ENCODE measurements at regions not wholly inside any gene's neighbourhood (a gene's known extent, or its start where the extent isn't known, plus 50 kb on each side); places are given as distances from the start of the nearest gene placed in this dataset.
"Not testable (repeated sequence)": the region's sequence is repeated elsewhere in the genome, so short reads cannot be mapped to it uniquely, and the experiment has no call there.

GRCh38 chr3:178349218-178349596 lies 187.0 kb upstream of the KCNMB2 start:
- DNase-seq = not testable (repeated sequence)

- DNase-seq = no peak
Observed at GRCh38 chr3:178350763-178351162, 185.5 kb upstream of the KCNMB2 start.

GRCh38 chr3:178352326-178353005 lies 183.8 kb upstream of the KCNMB2 start:
- DNase-seq = no peak

- DNase-seq = no peak
Observed at GRCh38 chr3:178353006-178353694, 183.1 kb upstream of the KCNMB2 start.

GRCh38 chr3:178359728-178360127 lies 176.5 kb upstream of the KCNMB2 start:
- DNase-seq = no peak

- DNase-seq = not testable (repeated sequence)
Observed at GRCh38 chr3:178363048-178363447, 173.2 kb upstream of the KCNMB2 start.

GRCh38 chr3:178367817-178368617 lies 168.2 kb upstream of the KCNMB2 start:
- no peak for DNase-seq

- no peak for DNase-seq
Observed at GRCh38 chr3:178369006-178369405, 167.2 kb upstream of the KCNMB2 start.

GRCh38 chr3:178369811-178370210 lies 166.4 kb upstream of the KCNMB2 start:
- DNase-seq = no peak

GRCh38 chr3:178370387-178370786 lies 165.8 kb upstream of the KCNMB2 start:
- DNase-seq = no peak

- no peak for DNase-seq
Observed at GRCh38 chr3:178381555-178381954, 154.7 kb upstream of the KCNMB2 start.

GRCh38 chr3:178381971-178382448 lies 154.2 kb upstream of the KCNMB2 start:
- no peak for DNase-seq

- DNase-seq = no peak
Observed at GRCh38 chr3:178382449-178383061, 153.7 kb upstream of the KCNMB2 start.

GRCh38 chr3:178384321-178385230 lies 151.7 kb upstream of the KCNMB2 start:
- DNase-seq = no peak

GRCh38 chr3:178385280-178385952 lies 150.8 kb upstream of the KCNMB2 start:
- no peak for DNase-seq

- DNase-seq = no peak
Observed at GRCh38 chr3:178386401-178386800, 149.8 kb upstream of the KCNMB2 start.

GRCh38 chr3:178386880-178387279 lies 149.4 kb upstream of the KCNMB2 start:
- DNase-seq = no peak

- DNase-seq = no peak
Observed at GRCh38 chr3:178388473-178388872, 147.8 kb upstream of the KCNMB2 start.

GRCh38 chr3:178389258-178389657 lies 147.0 kb upstream of the KCNMB2 start:
- no peak for DNase-seq

- DNase-seq = no peak
Observed at GRCh38 chr3:178392511-178392926, 143.7 kb upstream of the KCNMB2 start.

- DNase-seq = no peak
Observed at GRCh38 chr3:178393146-178393545, 143.1 kb upstream of the KCNMB2 start.

GRCh38 chr3:178393824-178394223 lies 142.4 kb upstream of the KCNMB2 start:
- no peak for DNase-seq
